Karpas-422 (cell line): ENCODE measurements at regions not wholly inside any gene's neighbourhood (a gene's known extent, or its start where the extent isn't known, plus 50 kb on each side); places are given as distances from the start of the nearest gene placed in this dataset.
"Not testable (repeated sequence)": the region's sequence is repeated elsewhere in the genome, so short reads cannot be mapped to it uniquely, and the experiment has no call there.

ENCODE experiments used
- DNase-seq: peaks from one replicate; pipeline ENCODE4 v3.0.0-alpha.2; 2015
- H2AFZ ChIP-seq: fragments of 200-600 bp; sonication (generic); 2 replicates; pipeline ENCODE4 v1.6.1; 2014; ENCODE audit warnings: antibody characterized with exemption, low read length, mixed read lengths
- H3K27ac ChIP-seq: fragments of 200-600 bp; sonication (generic); 2 replicates; pipeline ENCODE4 v1.5.1; 2014; ENCODE audit warnings: mild to moderate bottlenecking, low read length, moderate library complexity
- H3K27me3 ChIP-seq: fragments of 200-600 bp; sonication (generic); 2 replicates; pipeline ENCODE4 v1.6.1; 2014; ENCODE audit warnings: low read length, mixed read lengths
- H3K36me3 ChIP-seq: fragments of 200-600 bp; sonication (generic); 2 replicates; pipeline ENCODE4 v1.6.1; 2014; ENCODE audit warnings: low read length, mixed read lengths; ENCODE audit not compliant: insufficient read depth
- H3K4me1 ChIP-seq: fragments of 200-600 bp; sonication (generic); 2 replicates; pipeline ENCODE4 v1.6.1; 2014; ENCODE audit warnings: mild to moderate bottlenecking, low read length, mixed read lengths
- H3K4me2 ChIP-seq: fragments of 200-600 bp; sonication (generic); 2 replicates; pipeline ENCODE4 v1.6.1; 2014; ENCODE audit warnings: low read length, low read depth, mild to moderate bottlenecking; ENCODE audit not compliant: poor library complexity, severe bottlenecking
- H3K4me3 ChIP-seq: fragments of 200-600 bp; sonication (generic); 2 replicates; pipeline ENCODE4 v1.5.1; 2014; ENCODE audit warnings: mild to moderate bottlenecking, antibody characterized with exemption, low read length, mixed read lengths
- H3K79me2 ChIP-seq: fragments of 200-600 bp; sonication (generic); 2 replicates; pipeline ENCODE4 v1.6.1; 2014; ENCODE audit warnings: mild to moderate bottlenecking, low read length, mixed read lengths
- H3K9ac ChIP-seq: fragments of 200-600 bp; sonication (generic); 2 replicates; pipeline ENCODE4 v1.6.0; 2014; ENCODE audit warnings: low read length
- H3K9me2 ChIP-seq: fragments of 200-600 bp; sonication (generic), shearing (Covaris generic); replicated peaks from 2 replicates; pipeline ENCODE4 v1.6.0; 2014; ENCODE audit warnings: mild to moderate bottlenecking, low read length, moderate library complexity; ENCODE audit not compliant: insufficient read depth
- H3K9me3 ChIP-seq: fragments of 300-700, 200-600 bp; sonication (generic); 2 replicates; pipeline ENCODE4 v1.6.1; 2014; ENCODE audit warnings: low read length, mixed read lengths
- H4K20me1 ChIP-seq: fragments of 200-600 bp; sonication (generic); 2 replicates; pipeline ENCODE4 v1.6.1; 2014; ENCODE audit warnings: mild to moderate bottlenecking, antibody characterized with exemption, low read length, low read depth; ENCODE audit not compliant: insufficient read depth

GRCh38 chr7:39758234-39758970 is 135.0 kb downstream of the RALA start:
- Histone ChIP-seq H3K27ac (no peak overlapping the region), H3K79me2 (peaks cover 90% of the 10 kb centered on the region), H2AFZ (no peak overlapping the region), H3K9me3 (no peaks in the 10 kb centered on the region), H3K36me3 (no peaks in the 10 kb centered on the region), H3K9me2 (no peaks in the 10 kb centered on the region), H3K4me2 (no peak overlapping the region), H3K4me3 (no peak overlapping the region), H3K27me3 (no peaks in the 10 kb centered on the region), H4K20me1 (no peaks in the 10 kb centered on the region), H3K9ac (no peak overlapping the region), H3K4me1 (no peaks in the 10 kb centered on the region)
- no peak for DNase-seq

DNA sequence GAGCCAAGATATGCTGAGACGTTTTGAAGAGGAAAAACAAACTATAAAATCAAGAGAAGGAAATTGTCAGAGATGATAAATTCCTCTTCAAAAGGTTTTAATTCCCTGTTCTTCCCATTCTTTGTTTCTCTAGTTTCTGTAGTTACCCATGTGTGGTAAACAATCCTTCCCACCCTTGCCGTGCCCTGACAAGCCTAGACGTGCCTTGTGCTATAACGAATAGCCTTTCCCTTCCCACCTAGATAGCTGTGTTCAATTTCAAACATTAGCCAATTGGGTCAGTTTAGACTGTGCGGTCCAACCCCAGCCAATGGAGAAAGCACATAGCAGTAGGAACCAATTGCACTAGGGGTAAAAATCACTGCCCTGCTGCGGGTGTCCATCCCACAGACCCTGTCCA is 138.1 kb downstream of the RALA start:
- Histone ChIP-seq H3K9me3 (no peaks in the 10 kb centered on the region), H3K27ac (no peak overlapping the region), H3K4me1 (no peaks in the 10 kb centered on the region), H3K36me3 (peaks cover 5% of the 10 kb centered on the region; the same call in 1 of the 2 replicates), H3K4me2 (no peak overlapping the region), H3K9me2 (no peaks in the 10 kb centered on the region), H3K79me2 (peaks cover 64% of the 10 kb centered on the region), H4K20me1 (no peaks in the 10 kb centered on the region), H3K27me3 (no peaks in the 10 kb centered on the region), H2AFZ (no peak overlapping the region), H3K4me3 (no peak overlapping the region), H3K9ac (no peak overlapping the region)
- no peak for DNase-seq

- H4K20me1 ChIP-seq, DNase-seq, H2AFZ ChIP-seq, H3K4me3 ChIP-seq, H3K27me3 ChIP-seq, H3K9me2 ChIP-seq, H3K36me3 ChIP-seq, H3K4me2 ChIP-seq, H3K9ac ChIP-seq, H3K9me3 ChIP-seq, H3K27ac ChIP-seq, H3K4me1 ChIP-seq: not testable (repeated sequence)
- H3K79me2 ChIP-seq: peaks cover 56% of the 10 kb centered on the region
These were observed 139.1 kb downstream of the RALA start for GRCh38 chr7:39762466-39762865.

- not testable (repeated sequence) for DNase-seq, H3K9ac ChIP-seq, H3K27ac ChIP-seq, H4K20me1 ChIP-seq, H3K9me3 ChIP-seq, H2AFZ ChIP-seq, H3K4me2 ChIP-seq, H3K4me1 ChIP-seq, H3K27me3 ChIP-seq, H3K9me2 ChIP-seq, H3K36me3 ChIP-seq, H3K4me3 ChIP-seq
- peaks cover 52% of the 10 kb centered on the region for H3K79me2 ChIP-seq
These were observed 139.5 kb downstream of the RALA start for GRCh38 chr7:39762881-39763280.

DNA sequence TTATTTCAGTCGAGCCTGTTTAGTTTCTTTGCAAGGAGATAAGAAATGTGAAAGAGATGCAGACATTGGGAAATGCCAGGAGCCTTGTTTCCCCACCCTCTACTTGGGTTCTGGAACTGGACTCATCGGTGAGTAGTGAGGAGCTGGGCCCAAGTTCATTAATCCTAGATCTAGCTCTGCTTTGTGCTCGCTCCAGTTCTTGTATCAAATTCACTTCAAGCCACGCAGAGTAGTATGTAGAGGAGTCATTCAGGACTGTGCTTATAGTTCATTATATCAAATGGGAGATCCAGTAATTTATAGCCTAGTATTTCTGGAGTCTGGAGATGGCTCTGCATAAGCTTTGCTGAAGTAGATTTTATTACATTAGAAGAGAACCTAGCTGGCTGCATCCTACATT is 142.5 kb downstream of the RALA start:
- not testable (repeated sequence) for DNase-seq, H3K27ac ChIP-seq, H3K4me1 ChIP-seq

DNA sequence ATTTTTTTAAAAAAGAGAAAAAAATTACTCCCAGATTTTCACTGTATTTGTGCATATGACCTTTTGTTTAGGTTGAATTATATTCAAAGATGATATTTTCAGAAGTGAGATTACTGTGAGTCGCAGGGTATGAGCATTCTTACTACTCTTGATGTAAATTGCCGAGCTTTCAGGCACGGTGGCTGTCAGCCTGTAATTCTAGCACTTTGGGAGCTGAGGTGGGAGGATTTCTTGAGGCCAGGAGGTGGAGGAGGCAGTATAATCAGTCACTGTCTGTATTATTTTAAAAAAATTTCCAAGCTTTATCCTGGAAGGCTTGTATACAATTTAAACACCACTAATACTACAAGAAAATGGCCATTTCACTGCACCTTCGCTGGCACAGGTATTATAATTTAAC is 145.1 kb downstream of the RALA start:
- H4K20me1 ChIP-seq, H2AFZ ChIP-seq, H3K79me2 ChIP-seq, H3K27me3 ChIP-seq, H3K4me2 ChIP-seq, H3K4me3 ChIP-seq, H3K9me2 ChIP-seq, H3K4me1 ChIP-seq, H3K27ac ChIP-seq, DNase-seq, H3K9me3 ChIP-seq, H3K9ac ChIP-seq: not testable (repeated sequence)
- peaks cover 13% of the 10 kb centered on the region for H3K36me3 ChIP-seq

More for the DNA sequence above, 142.5 kb downstream of the RALA start:
- not testable (repeated sequence) for H3K9ac ChIP-seq, H3K27me3 ChIP-seq, H2AFZ ChIP-seq, H3K4me3 ChIP-seq, H3K4me2 ChIP-seq, H3K9me3 ChIP-seq, H4K20me1 ChIP-seq, H3K9me2 ChIP-seq
- H3K79me2 ChIP-seq: peaks cover 26% of the 10 kb centered on the region
- H3K36me3 ChIP-seq: peaks cover 13% of the 10 kb centered on the region

GRCh38 chr7:39774341-39774851 is 151.0 kb downstream of the RALA start:
- H3K9me2 ChIP-seq, H3K36me3 ChIP-seq, H4K20me1 ChIP-seq, H3K27ac ChIP-seq, DNase-seq, H3K4me1 ChIP-seq, H3K27me3 ChIP-seq, H3K4me3 ChIP-seq, H3K79me2 ChIP-seq, H2AFZ ChIP-seq, H3K9me3 ChIP-seq, H3K4me2 ChIP-seq, H3K9ac ChIP-seq: not testable (repeated sequence)

DNA sequence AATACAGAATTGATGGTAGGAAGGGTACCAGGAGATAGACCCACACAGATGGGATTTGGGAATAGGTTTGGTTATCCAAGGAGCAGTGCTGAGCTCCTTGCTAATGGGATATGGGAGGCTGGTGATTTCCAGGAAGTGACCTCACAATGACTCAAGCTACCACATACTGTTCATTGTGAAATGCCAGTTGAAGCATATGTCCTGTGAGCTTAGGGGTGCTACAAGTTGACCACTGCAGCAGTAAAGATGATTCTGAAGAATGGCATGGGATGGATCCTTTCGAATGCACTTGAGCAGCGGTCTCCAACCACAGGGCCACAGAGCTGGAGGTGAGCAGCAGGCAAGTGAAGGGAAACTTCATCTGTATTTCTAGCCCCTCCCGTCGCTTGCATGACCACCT is 158.2 kb downstream of the RALA start:
- not testable (repeated sequence) for H3K27me3 ChIP-seq, H3K4me3 ChIP-seq, H4K20me1 ChIP-seq, H2AFZ ChIP-seq, DNase-seq, H3K9me2 ChIP-seq, H3K27ac ChIP-seq, H3K4me1 ChIP-seq, H3K4me2 ChIP-seq, H3K9me3 ChIP-seq, H3K79me2 ChIP-seq, H3K36me3 ChIP-seq, H3K9ac ChIP-seq
